IMR-90 (cell line): ENCODE measurements at regions not wholly inside any gene's neighbourhood (a gene's known extent, or its start where the extent isn't known, plus 50 kb on each side); places are given as distances from the start of the nearest gene placed in this dataset.

Experiments
- ATAC-seq: fragments of 200-7000 bp; cut with Tn5 transposase; 2 replicates; pipeline ENCODE4 v1.9.1; 2020; ENCODE audit warnings: low read depth, mild to moderate bottlenecking, moderate library complexity
- BruUV-seq: library from RNA; stranded (reverse); fragments of 400-500 nt; replicated peaks from 2 replicates; lab custom pipeline; 2021; lab: Mats Ljungman, UMichigan
- CTCF ChIA-PET: fragments of 300-600 bp; formaldehyde crosslinking; extraction: SDS; loops from one replicate; lab custom pipeline; 2021; ENCODE audit warnings: antibody characterized with exemption; lab: Yijun Ruan, JAX
- POLR2A ChIA-PET: fragments of 300-600 bp; sonication (Branson Sonifier 250); formaldehyde crosslinking; loops from one replicate; lab custom pipeline; 2022; ENCODE audit warnings: antibody characterized with exemption; ENCODE audit not compliant: unreplicated experiment; lab: Charles Lee
- DNase-seq: peaks from one replicate; pipeline ENCODE4 v3.0.0; 2013
- H2AFZ ChIP-seq: replicated peaks from 2 replicates; pipeline ENCODE3; 2013; ENCODE audit warnings: low read length, mild to moderate bottlenecking; ENCODE audit not compliant: poor library complexity
- H2AK5ac ChIP-seq: 2 replicates; pipeline ENCODE4 v1.6.1; 2013; ENCODE audit warnings: low read depth, low read length, inconsistent platforms
- H2AK9ac ChIP-seq: replicated peaks from 2 replicates; pipeline ENCODE3; 2013; ENCODE audit warnings: mild to moderate bottlenecking, low read depth, low read length, moderate library complexity; ENCODE audit not compliant: poor library complexity
- H2BK120ac ChIP-seq: 2 replicates; pipeline ENCODE4 v1.6.1; 2013; ENCODE audit warnings: low read depth, low read length, inconsistent platforms
- H2BK15ac ChIP-seq: 3 replicates; pipeline ENCODE4 v1.6.1; 2013; ENCODE audit warnings: low read depth, low read length, inconsistent platforms
- H2BK20ac ChIP-seq: 2 replicates; pipeline ENCODE4 v1.6.1; 2013; ENCODE audit warnings: low read depth, mild to moderate bottlenecking, inconsistent platforms, low read length, moderate library complexity
- H2BK5ac ChIP-seq: 2 replicates; pipeline ENCODE4 v1.6.1; 2013; ENCODE audit warnings: mild to moderate bottlenecking, low read depth, low read length, inconsistent platforms; ENCODE audit not compliant: poor library complexity, severe bottlenecking
- H3K14ac ChIP-seq: replicated peaks from 2 replicates; pipeline ENCODE4 v1.6.1; 2013; ENCODE audit warnings: low read depth, low read length, inconsistent platforms
- H3K18ac ChIP-seq: 2 replicates; pipeline ENCODE4 v1.6.1; 2013; ENCODE audit warnings: low read depth, low read length, control low read depth
- H3K23ac ChIP-seq: 2 replicates; pipeline ENCODE4 v1.6.1; 2013; ENCODE audit warnings: low read depth, low read length, inconsistent platforms
- H3K27ac ChIP-seq: 2 replicates; pipeline ENCODE4 v1.5.1; 2013; ENCODE audit warnings: mild to moderate bottlenecking, control low read depth, low read length; ENCODE audit not compliant: insufficient read depth
- H3K27me3 ChIP-seq: 2 replicates; pipeline ENCODE4 v1.6.1; 2013; ENCODE audit warnings: low read length; ENCODE audit not compliant: control insufficient read depth, insufficient read depth
- H3K36me3 ChIP-seq: 2 replicates; pipeline ENCODE4 v1.6.1; 2013; ENCODE audit warnings: low read length, mixed read lengths; ENCODE audit not compliant: control insufficient read depth, insufficient read depth
- H3K4ac ChIP-seq: 2 replicates; pipeline ENCODE4 v1.6.1; 2013; ENCODE audit warnings: low read depth, low read length, inconsistent platforms
- H3K4me1 ChIP-seq: 2 replicates; pipeline ENCODE4 v1.6.1; 2013; ENCODE audit warnings: low read length, mixed read lengths; ENCODE audit not compliant: control insufficient read depth, insufficient read depth
- H3K4me2 ChIP-seq: 2 replicates; pipeline ENCODE4 v1.6.1; 2013; ENCODE audit warnings: low read depth, mild to moderate bottlenecking, control low read depth, low read length, moderate library complexity
- H3K4me3 ChIP-seq: 2 replicates; pipeline ENCODE4 v1.5.1; 2013; ENCODE audit warnings: low read depth, mild to moderate bottlenecking, control low read depth, low read length, moderate library complexity; ENCODE audit not compliant: insufficient read depth
- H3K56ac ChIP-seq: 2 replicates; pipeline ENCODE4 v1.6.1; 2013; ENCODE audit warnings: low read length, inconsistent platforms; ENCODE audit not compliant: insufficient read depth; ENCODE audit errors: extremely low read depth
- H3K79me1 ChIP-seq, 2 experiments: 2 replicates each; pipeline ENCODE4 v1.6.1; 2013; ENCODE audit warnings: low read length in 2 of 2, inconsistent platforms in 1 of 2, low read depth in 1 of 2
- H3K9ac ChIP-seq: 2 replicates; pipeline ENCODE4 v1.6.1; 2013; ENCODE audit warnings: low read depth, low read length, control low read depth
- H3K9me1 ChIP-seq: 2 replicates; pipeline ENCODE4 v1.6.1; 2013; ENCODE audit warnings: low read length, inconsistent platforms; ENCODE audit not compliant: insufficient read depth
- H3K9me3 ChIP-seq: 2 replicates; pipeline ENCODE4 v1.6.1; 2013; ENCODE audit warnings: low read length; ENCODE audit not compliant: control insufficient read depth, insufficient read depth
- H4K20me1 ChIP-seq: 2 replicates; pipeline ENCODE4 v1.6.1; 2013; ENCODE audit warnings: low read length, inconsistent platforms; ENCODE audit not compliant: insufficient read depth
- H4K5ac ChIP-seq: 2 replicates; pipeline ENCODE4 v1.6.1; 2013; ENCODE audit warnings: mild to moderate bottlenecking, low read depth, low read length, control low read depth
- H4K8ac ChIP-seq, 2 experiments: 2 replicates each; pipeline ENCODE4 v1.6.1; 2013; ENCODE audit warnings: low read depth in 2 of 2, low read length in 2 of 2, control low read depth in 1 of 2, inconsistent platforms in 1 of 2
- H4K91ac ChIP-seq: 2 replicates; pipeline ENCODE4 v1.6.1; 2013; ENCODE audit warnings: low read depth, low read length, inconsistent platforms; ENCODE audit not compliant: insufficient read depth
- CTCF ChIP-seq: conservative IDR thresholded peaks from 2 replicates; pipeline ENCODE4 v1.5.1; 2012; ENCODE audit warnings: mild to moderate bottlenecking, low read depth, low read length, improper control_type of control experiment
- FOS ChIP-seq: fragments of 150-350 bp; IDR thresholded peaks from 2 replicates; pipeline ENCODE4 v1.6.1; 2016; ENCODE audit warnings: low read depth, low read length
- WGBS, 2 experiments: methylation state at CpG; one replicate each; pipeline versions ENCODE4 v1.1.5 to v1.1.7; 2013; ENCODE audit warnings: missing lambda C conversion rate in 2 of 2; ENCODE audit not compliant: insufficient read length in 1 of 2; ENCODE audit errors: extremely low coverage in 2 of 2; 5-methylcytosine and 5-hydroxymethylcytosine counted together
- dilution Hi-C: fragments of 300-500 bp; cut with HindIII; formaldehyde crosslinking; loops from one replicate; pipeline ENCODE4 v1.14.3; 2018; ENCODE audit warnings: low sequenced_read_pairs; ENCODE audit not compliant: unreplicated experiment
- in situ Hi-C: fragments of 300-500 bp; cut with MboI; formaldehyde crosslinking; loops from 3 replicates; pipeline ENCODE4 v1.14.3; 2019; ENCODE audit warnings: low sequenced_read_pairs, inconsistent platforms, mixed read lengths
- intact Hi-C: fragments of 100-400 bp; cut with micrococcal nuclease; formaldehyde crosslinking; loops from 2 replicates; pipeline ENCODE4 v1.10.0; 2022

DNA sequence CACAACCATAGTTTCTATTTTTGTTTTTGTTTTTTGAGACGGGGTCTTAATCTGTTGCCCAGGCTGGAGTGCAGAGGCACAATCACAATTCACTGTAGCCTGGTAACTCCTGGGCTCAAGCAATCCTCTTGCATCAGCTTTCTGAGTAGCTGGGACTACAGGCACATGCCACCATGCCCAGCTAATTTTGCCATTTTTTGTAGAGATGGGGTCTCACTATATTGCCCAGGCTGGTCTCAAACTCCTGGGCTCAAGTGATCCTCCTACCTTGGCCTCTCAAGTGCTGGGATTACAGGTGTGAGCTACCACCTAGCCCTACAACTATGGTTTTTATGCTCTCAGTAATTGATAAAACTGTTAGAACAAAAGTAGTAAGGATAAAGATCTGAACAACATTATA, 147.5 kb upstream of the SHB start:
- TF ChIP-seq FOS: no peak
- no peak for TF ChIP-seq CTCF
- Histone ChIP-seq H3K27ac (no peak overlapping the region), H2AFZ (no peak overlapping the region), H4K20me1 (no peaks in the 10 kb centered on the region), H2AK9ac (no peak overlapping the region), H4K5ac (no peak overlapping the region), H2AK5ac (no peak overlapping the region), H2BK120ac (no peak overlapping the region), H3K27me3 (peaks cover 38% of the 10 kb centered on the region), H3K9me3 (no peaks in the 10 kb centered on the region), H2BK15ac (no peak overlapping the region), H3K79me1 (no peaks in the 10 kb centered on the region), H3K4me1 (no peaks in the 10 kb centered on the region), H3K56ac (no peak overlapping the region), H3K36me3 (no peaks in the 10 kb centered on the region), H3K23ac (no peak overlapping the region), H3K9ac (no peak overlapping the region), H3K4me2 (no peak overlapping the region), H2BK20ac (no peak overlapping the region), H4K91ac (no peak overlapping the region), H3K4me3 (no peak overlapping the region), H3K9me1 (no peaks in the 10 kb centered on the region), H4K8ac (no peak overlapping the region), H3K4ac (no peak overlapping the region), H3K14ac (no peak overlapping the region), H3K18ac (no peak overlapping the region), H2BK5ac (no peak overlapping the region)
- no CpG with 5 or more reads among the region's 1 CpG for WGBS, 2 experiments
- intact Hi-C loops: no loop called here
- POLR2A ChIA-PET: no interaction called here
- CTCF ChIA-PET: no interaction called here
- no TSS peak for BruUV-seq
- no peak for DNase-seq
- no peak for ATAC-seq
- in situ Hi-C loops: no loop called here
- dilution Hi-C loops: no loop called here
